H9 (cell line): ENCODE measurements at regions not wholly inside any gene's neighbourhood (a gene's known extent, or its start where the extent isn't known, plus 50 kb on each side); places are given as distances from the start of the nearest gene placed in this dataset.

Experiments
- DNase-seq: peaks from one replicate; pipeline ENCODE4 v3.0.0-alpha.2; 2017
- H2AFZ ChIP-seq: one replicate; pipeline ENCODE4 v1.6.1; 2013; ENCODE audit warnings: mild to moderate bottlenecking, low read length, control low read depth, moderate library complexity
- H2AK5ac ChIP-seq: 2 replicates; pipeline ENCODE4 v1.6.1; 2013; ENCODE audit warnings: low read length, control low read depth, mixed read lengths; ENCODE audit not compliant: insufficient read length
- H2BK120ac ChIP-seq: one replicate; pipeline ENCODE4 v1.6.1; 2013; ENCODE audit warnings: low read depth, mild to moderate bottlenecking, low read length, control low read depth, inconsistent platforms; ENCODE audit not compliant: poor library complexity, severe bottlenecking
- H2BK12ac ChIP-seq: 2 replicates; pipeline ENCODE4 v1.6.1; 2013; ENCODE audit warnings: low read length, control low read depth, mixed read lengths, low read depth; ENCODE audit not compliant: insufficient read length
- H2BK15ac ChIP-seq: 2 replicates; pipeline ENCODE4 v1.6.1; 2013; ENCODE audit warnings: low read depth, low read length, control low read depth
- H2BK20ac ChIP-seq: one replicate; pipeline ENCODE4 v1.6.1; 2013; ENCODE audit warnings: low read depth, mild to moderate bottlenecking, low read length, control low read depth, inconsistent platforms; ENCODE audit not compliant: poor library complexity, severe bottlenecking
- H2BK5ac ChIP-seq: 2 replicates; pipeline ENCODE4 v1.6.1; 2013; ENCODE audit warnings: low read length, control low read depth, mixed read lengths; ENCODE audit not compliant: insufficient read length
- H3K14ac ChIP-seq: 2 replicates; pipeline ENCODE4 v1.6.1; 2013; ENCODE audit warnings: low read length, control low read depth; ENCODE audit not compliant: insufficient read depth
- H3K18ac ChIP-seq: 2 replicates; pipeline ENCODE4 v1.6.1; 2013; ENCODE audit warnings: low read depth, mild to moderate bottlenecking, mixed read lengths, low read length, control low read depth; ENCODE audit not compliant: insufficient read length
- H3K23ac ChIP-seq: 2 replicates; pipeline ENCODE4 v1.6.1; 2013; ENCODE audit warnings: low read length, control low read depth, mixed read lengths, low read depth; ENCODE audit not compliant: insufficient read length
- H3K23me2 ChIP-seq: 2 replicates; pipeline ENCODE4 v1.6.1; 2013; ENCODE audit warnings: low read depth, mild to moderate bottlenecking, mixed read lengths, low read length, control low read depth; ENCODE audit not compliant: insufficient read length, poor library complexity, severe bottlenecking
- H3K27ac ChIP-seq: 2 replicates; pipeline ENCODE4 v1.5.1; 2013; ENCODE audit warnings: low read length, control low read depth, mixed read lengths, low read depth; ENCODE audit not compliant: insufficient read length
- H3K27me3 ChIP-seq: 2 replicates; pipeline ENCODE4 v1.6.1; 2013; ENCODE audit warnings: low read length, control low read depth, inconsistent platforms; ENCODE audit not compliant: insufficient read depth
- H3K4ac ChIP-seq: 2 replicates; pipeline ENCODE4 v1.6.1; 2013; ENCODE audit warnings: low read depth, mild to moderate bottlenecking, control low read depth, inconsistent platforms, low read length, moderate library complexity
- H3K4me1 ChIP-seq: 2 replicates; pipeline ENCODE4 v1.6.1; 2013; ENCODE audit warnings: low read length, control low read depth, inconsistent platforms; ENCODE audit not compliant: insufficient read depth
- H3K4me2 ChIP-seq: 2 replicates; pipeline ENCODE4 v1.6.1; 2013; ENCODE audit warnings: low read length, control low read depth, mixed read lengths; ENCODE audit not compliant: insufficient read length, insufficient read depth
- H3K56ac ChIP-seq: 2 replicates; pipeline ENCODE4 v1.6.1; 2013; ENCODE audit warnings: low read depth, mild to moderate bottlenecking, mixed read lengths, low read length, control low read depth; ENCODE audit not compliant: insufficient read length
- H3K79me1 ChIP-seq: 2 replicates; pipeline ENCODE4 v1.6.1; 2013; ENCODE audit warnings: low read depth, mild to moderate bottlenecking, moderate library complexity, low read length, control low read depth, inconsistent platforms; ENCODE audit not compliant: insufficient read depth, poor library complexity, severe bottlenecking
- H3K79me2 ChIP-seq: 2 replicates; pipeline ENCODE4 v1.6.1; 2013; ENCODE audit warnings: low read length, control low read depth, inconsistent platforms; ENCODE audit not compliant: insufficient read depth
- H3K9ac ChIP-seq: 2 replicates; pipeline ENCODE4 v1.6.1; 2013; ENCODE audit warnings: low read length, control low read depth, mixed read lengths; ENCODE audit not compliant: insufficient read length; ENCODE audit errors: extremely low read depth
- H3K9me3 ChIP-seq: one replicate; pipeline ENCODE4 v1.6.1; 2013; ENCODE audit warnings: low read depth, low read length, inconsistent platforms; ENCODE audit not compliant: control insufficient read depth
- H3T11ph ChIP-seq: one replicate; pipeline ENCODE4 v1.6.1; 2013; ENCODE audit warnings: mild to moderate bottlenecking, low read length, control low read depth, inconsistent platforms
- H4K20me1 ChIP-seq: one replicate; pipeline ENCODE4 v1.6.1; 2013; ENCODE audit not compliant: control insufficient read depth, insufficient read length, insufficient read depth
- H4K5ac ChIP-seq: 2 replicates; pipeline ENCODE4 v1.6.1; 2013; ENCODE audit warnings: low read depth, mild to moderate bottlenecking, mixed read lengths, low read length, control low read depth; ENCODE audit not compliant: insufficient read length
- H4K8ac ChIP-seq: replicated peaks from 2 replicates; pipeline ENCODE4 v1.6.1; 2013; ENCODE audit warnings: low read length, control low read depth, mixed read lengths, low read depth; ENCODE audit not compliant: insufficient read length
- H4K91ac ChIP-seq: 2 replicates; pipeline ENCODE4 v1.6.1; 2013; ENCODE audit warnings: low read depth, mild to moderate bottlenecking, moderate library complexity, mixed read lengths, low read length, control low read depth; ENCODE audit not compliant: insufficient read length
- H3K27ac Mint-ChIP-seq, 3 experiments: 2 replicates in 2 of 3; 3 replicates in 1 of 3; pipeline ENCODE4 v1.8.0; 2020 to 2021; ENCODE audit warnings: mixed read lengths in 3 of 3, mild to moderate bottlenecking in 1 of 3, moderate library complexity in 1 of 3
- H3K27me3 Mint-ChIP-seq: 2 replicates; pipeline ENCODE4 v1.8.0; 2021; ENCODE audit warnings: low read depth, mild to moderate bottlenecking, moderate library complexity, mixed read lengths
- H3K36me3 Mint-ChIP-seq, 3 experiments: 2 replicates in 2 of 3; 3 replicates in 1 of 3; pipeline ENCODE4 v1.8.0; 2020 to 2021; ENCODE audit warnings: low read depth in 3 of 3, mixed read lengths in 3 of 3; ENCODE audit not compliant: insufficient read depth in 1 of 3
- H3K4me1 Mint-ChIP-seq, 2 experiments: 2 replicates each; pipeline ENCODE4 v1.8.0; 2020; ENCODE audit warnings: mixed read lengths in 2 of 2
- H3K4me3 Mint-ChIP-seq, 2 experiments: 2 replicates in 1 of 2; 3 replicates in 1 of 2; pipeline ENCODE4 v1.8.0; 2020 to 2021; ENCODE audit warnings: mild to moderate bottlenecking in 2 of 2, mixed read lengths in 2 of 2, moderate library complexity in 1 of 2
- H3K9me3 Mint-ChIP-seq, 2 experiments: 2 replicates in 1 of 2; 3 replicates in 1 of 2; pipeline ENCODE4 v1.8.0; 2020; ENCODE audit warnings: mild to moderate bottlenecking in 2 of 2, mixed read lengths in 2 of 2, moderate library complexity in 1 of 2
- whole genome bisulfite sequencing: extraction: QIAGEN DNeasy Blood & Tissue Kit; methylation state at CpG from one replicate; pipeline ENCODE4 v1.1.7; 2013; ENCODE audit warnings: missing lambda C conversion rate, low lambda C conversion rate, mixed read lengths; ENCODE audit not compliant: insufficient read length; ENCODE audit errors: extremely low coverage; 5-methylcytosine and 5-hydroxymethylcytosine counted together
- TF ChIP-seq, protein P1 (sequence below): fragments of 200-600 bp; sonication (generic); conservative IDR thresholded peaks from 3 replicates; pipeline ENCODE4 v1.8.0; 2021; ENCODE audit warnings: antibody characterized with exemption, mild to moderate bottlenecking

- Histone ChIP-seq H3K9ac (no peak overlapping the region), H4K8ac (no peak overlapping the region), H2BK12ac (no peak overlapping the region), H3K79me1 (no peaks in the 10 kb centered on the region), H3K14ac (no peak overlapping the region), H3K9me3 (no peaks in the 10 kb centered on the region), H4K91ac (no peak overlapping the region), H2BK120ac (no peak overlapping the region), H3K23me2 (no peaks in the 10 kb centered on the region), H3K4me2 (no peak overlapping the region), H3K27ac (no peak overlapping the region), H3K4ac (no peak overlapping the region), H2BK5ac (no peak overlapping the region), H4K20me1 (no peaks in the 10 kb centered on the region), H2AK5ac (no peak overlapping the region), H2BK20ac (no peak overlapping the region), H3K23ac (no peak overlapping the region), H3K18ac (no peak overlapping the region), H3K27me3 (no peaks in the 10 kb centered on the region), H4K5ac (no peak overlapping the region), H3K79me2 (no peaks in the 10 kb centered on the region), H2BK15ac (no peak overlapping the region), H3K56ac (no peak overlapping the region), H3T11ph (no peak overlapping the region), H2AFZ (no peak overlapping the region), H3K4me1 (no peaks in the 10 kb centered on the region)
- no CpG with 5 or more reads among the region's 1 CpG for WGBS
- H3K4me1 Mint-ChIP-seq = peaks cover 0 to 4% of the 10 kb centered on the region in 2 experiments; a peak in 1 of 4 replicates
- TF ChIP-seq, protein P1, sequence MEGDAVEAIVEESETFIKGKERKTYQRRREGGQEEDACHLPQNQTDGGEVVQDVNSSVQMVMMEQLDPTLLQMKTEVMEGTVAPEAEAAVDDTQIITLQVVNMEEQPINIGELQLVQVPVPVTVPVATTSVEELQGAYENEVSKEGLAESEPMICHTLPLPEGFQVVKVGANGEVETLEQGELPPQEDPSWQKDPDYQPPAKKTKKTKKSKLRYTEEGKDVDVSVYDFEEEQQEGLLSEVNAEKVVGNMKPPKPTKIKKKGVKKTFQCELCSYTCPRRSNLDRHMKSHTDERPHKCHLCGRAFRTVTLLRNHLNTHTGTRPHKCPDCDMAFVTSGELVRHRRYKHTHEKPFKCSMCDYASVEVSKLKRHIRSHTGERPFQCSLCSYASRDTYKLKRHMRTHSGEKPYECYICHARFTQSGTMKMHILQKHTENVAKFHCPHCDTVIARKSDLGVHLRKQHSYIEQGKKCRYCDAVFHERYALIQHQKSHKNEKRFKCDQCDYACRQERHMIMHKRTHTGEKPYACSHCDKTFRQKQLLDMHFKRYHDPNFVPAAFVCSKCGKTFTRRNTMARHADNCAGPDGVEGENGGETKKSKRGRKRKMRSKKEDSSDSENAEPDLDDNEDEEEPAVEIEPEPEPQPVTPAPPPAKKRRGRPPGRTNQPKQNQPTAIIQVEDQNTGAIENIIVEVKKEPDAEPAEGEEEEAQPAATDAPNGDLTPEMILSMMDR = no peak
- no peaks in the 10 kb centered on the region for H3K9me3 Mint-ChIP-seq
- DNase-seq = no peak
- no peaks in the 10 kb centered on the region; the same call in 1 of the 2 replicates for H3K27me3 Mint-ChIP-seq
- H3K36me3 Mint-ChIP-seq = no peaks in the 10 kb centered on the region
- no peak overlapping the region for H3K4me3 Mint-ChIP-seq
- no peak overlapping the region for H3K27ac Mint-ChIP-seq
These were observed 79.7 kb downstream of the WNT5A start for GRCh38 chr3:55407426-55407820.
